Keratinocyte (primary cell): ENCODE measurements at regions not wholly inside any gene's neighbourhood (a gene's known extent, or its start where the extent isn't known, plus 50 kb on each side); places are given as distances from the start of the nearest gene placed in this dataset.

ENCODE experiments used
- DNase-seq: peaks from one replicate; pipeline ENCODE4 v3.0.0-alpha.2; 2011; ENCODE audit warnings: low read depth, missing footprints, low spot score
- FAIRE-seq: peaks from 2 replicates; lab custom pipeline; 2011; peaks lifted over from hg19 to GRCh38; lab: Jason Lieb, UNC
- H2AFZ ChIP-seq: 2 replicates; pipeline ENCODE4 v1.6.0; 2012; ENCODE audit warnings: low read length, control low read depth, inconsistent platforms; ENCODE audit not compliant: control insufficient read depth
- H3K27ac ChIP-seq: 2 replicates; pipeline ENCODE4 v1.5.1; 2011; ENCODE audit warnings: low read length; ENCODE audit not compliant: control insufficient read depth, insufficient read depth
- H3K27me3 ChIP-seq: 3 replicates; pipeline ENCODE4 v1.6.0; 2011; ENCODE audit warnings: low read length; ENCODE audit not compliant: control insufficient read depth, insufficient read depth; ENCODE audit errors: extremely low read depth
- H3K36me3 ChIP-seq, 2 experiments: 2 replicates in 1 of 2; 3 replicates in 1 of 2; pipeline ENCODE4 v1.5.1; 2011; ENCODE audit warnings: low read length in 2 of 2, mild to moderate bottlenecking in 1 of 2; ENCODE audit not compliant: control insufficient read depth in 2 of 2, insufficient read depth in 2 of 2; ENCODE audit errors: extremely low read depth in 1 of 2
- H3K4me1 ChIP-seq: 3 replicates; pipeline ENCODE4 v1.5.1; 2011; ENCODE audit warnings: low read length; ENCODE audit not compliant: control insufficient read depth, insufficient read depth; ENCODE audit errors: extremely low read depth
- H3K4me2 ChIP-seq: 3 replicates; pipeline ENCODE4 v1.6.0; 2011; ENCODE audit warnings: low read depth, low read length; ENCODE audit not compliant: control insufficient read depth, insufficient read depth; ENCODE audit errors: extremely low read depth
- H3K4me3 ChIP-seq, 3 experiments: fragments of 200-600 bp in 1 of 3; sonication (generic) in 1 of 3; 2 replicates in 2 of 3; 3 replicates in 1 of 3; pipeline ENCODE4 v1.5.1; 2011 to 2016; ENCODE audit warnings: low read length in 3 of 3, mild to moderate bottlenecking in 3 of 3, control low read depth in 2 of 3, inconsistent platforms in 1 of 3, low read depth in 1 of 3, mixed read lengths in 1 of 3, mixed run types in 1 of 3, moderate library complexity in 1 of 3; ENCODE audit not compliant: control insufficient read depth in 2 of 3, insufficient read depth in 2 of 3; ENCODE audit errors: extremely low read depth in 1 of 3
- H3K79me2 ChIP-seq: 2 replicates; pipeline ENCODE4 v1.6.0; 2012; ENCODE audit warnings: low read length; ENCODE audit not compliant: control insufficient read depth, insufficient read depth
- H3K9ac ChIP-seq: 3 replicates; pipeline ENCODE4 v1.6.0; 2011; ENCODE audit warnings: low read length; ENCODE audit not compliant: control insufficient read depth, insufficient read depth; ENCODE audit errors: extremely low read depth
- H3K9me1 ChIP-seq: 3 replicates; pipeline ENCODE4 v1.6.0; 2011; ENCODE audit warnings: low read length; ENCODE audit not compliant: control insufficient read depth, insufficient read depth; ENCODE audit errors: extremely low read depth
- H3K9me3 ChIP-seq: 2 replicates; pipeline ENCODE4 v1.5.1; 2012; ENCODE audit warnings: low read depth, low read length; ENCODE audit not compliant: control insufficient read depth
- H4K20me1 ChIP-seq: 3 replicates; pipeline ENCODE4 v1.6.0; 2011; ENCODE audit warnings: low read length; ENCODE audit not compliant: control insufficient read depth, insufficient read depth; ENCODE audit errors: extremely low read depth
- CTCF ChIP-seq, 3 experiments: IDR thresholded peaks in 1 of 3; conservative IDR thresholded peaks in 1 of 3; optimal IDR thresholded peaks in 1 of 3; 2 replicates in 2 of 3; 3 replicates in 1 of 3; pipeline versions ENCODE3 to v1.5.1; 2011; ENCODE audit warnings: low read length in 3 of 3, mild to moderate bottlenecking in 3 of 3, moderate library complexity in 2 of 3, control low read depth in 1 of 3, inconsistent platforms in 1 of 3; ENCODE audit not compliant: insufficient read depth in 2 of 3; ENCODE audit errors: extremely low read depth in 1 of 3
- EZH2 ChIP-seq: IDR thresholded peaks from one replicate; pipeline ENCODE4 v1.6.1; 2012; ENCODE audit warnings: inconsistent platforms, mild to moderate bottlenecking, low read length, moderate library complexity
- dilution Hi-C: fragments of 300-500 bp; cut with MboI; formaldehyde crosslinking; loops from one replicate; pipeline ENCODE4 v1.7.0; 2020; ENCODE audit warnings: low sequenced_read_pairs; ENCODE audit not compliant: extremely low pct_ligation_motif_present

- DNase-seq (no peak), FAIRE-seq (no peak)
- no peak overlapping the region for H3K4me3 ChIP-seq
- H3K27ac ChIP-seq, result no peak overlapping the region
- H3K4me1 ChIP-seq, result no peaks in the 10 kb centered on the region
- no peaks in the 10 kb centered on the region for H3K79me2 ChIP-seq
- H3K27me3 ChIP-seq, result no peaks in the 10 kb centered on the region
- no peak overlapping the region for H3K4me2 ChIP-seq
- no peak overlapping the region for H2AFZ ChIP-seq
- H4K20me1 ChIP-seq, result no peaks in the 10 kb centered on the region
- no peak overlapping the region for H3K9ac ChIP-seq
- dilution Hi-C loops, result no loop called here
- no peaks in the 10 kb centered on the region for H3K9me3 ChIP-seq
- no peak for TF ChIP-seq CTCF (optimal IDR thresholded peaks at IDR 0.05 in 1 of 3, IDR thresholded peaks at IDR 0.05 in 1 of 3, conservative IDR thresholded peaks at IDR 0.05 in 1 of 3; ENCODE audit: extremely low read depth in 1 of 3, insufficient read depth in 2 of 3, low read length in 3 of 3)
- no peak for TF ChIP-seq EZH2
- no peaks in the 10 kb centered on the region for H3K9me1 ChIP-seq
- H3K36me3 ChIP-seq, result no peaks in the 10 kb centered on the region
Measured at GRCh38 chr15:35173444-35174118, 88.5 kb upstream of the NANOGP8 start.

- H2AFZ ChIP-seq, result no peak overlapping the region
- no peaks in the 10 kb centered on the region for H3K79me2 ChIP-seq
- H3K4me2 ChIP-seq, result no peak overlapping the region
- H3K27me3 ChIP-seq, result no peaks in the 10 kb centered on the region
- dilution Hi-C loops, result no loop called here
- no peak overlapping the region for H3K4me3 ChIP-seq
- no peak overlapping the region for H3K9ac ChIP-seq
- TF ChIP-seq CTCF (optimal IDR thresholded peaks at IDR 0.05 in 1 of 3, IDR thresholded peaks at IDR 0.05 in 1 of 3, conservative IDR thresholded peaks at IDR 0.05 in 1 of 3; ENCODE audit: extremely low read depth in 1 of 3, insufficient read depth in 2 of 3, low read length in 3 of 3), result no peak
- no peak for TF ChIP-seq EZH2
- H3K36me3 ChIP-seq, result no peaks in the 10 kb centered on the region
- H4K20me1 ChIP-seq, result no peaks in the 10 kb centered on the region
- DNase-seq (no peak), FAIRE-seq (no peak)
- no peaks in the 10 kb centered on the region for H3K4me1 ChIP-seq
- H3K9me1 ChIP-seq, result no peaks in the 10 kb centered on the region
- H3K9me3 ChIP-seq, result no peaks in the 10 kb centered on the region
- no peak overlapping the region for H3K27ac ChIP-seq
Measured at GRCh38 chr15:35170207-35170606, 85.1 kb upstream of the NANOGP8 start.
